ENCODE measurements at regions not wholly inside any gene's neighbourhood (a gene's known extent, or its start where the extent isn't known, plus 50 kb on each side); places are given as distances from the start of the nearest gene placed in this dataset.
A peak's percentile ranks its signal among the peaks of the same experiment; 100 is the strongest.

DNA sequence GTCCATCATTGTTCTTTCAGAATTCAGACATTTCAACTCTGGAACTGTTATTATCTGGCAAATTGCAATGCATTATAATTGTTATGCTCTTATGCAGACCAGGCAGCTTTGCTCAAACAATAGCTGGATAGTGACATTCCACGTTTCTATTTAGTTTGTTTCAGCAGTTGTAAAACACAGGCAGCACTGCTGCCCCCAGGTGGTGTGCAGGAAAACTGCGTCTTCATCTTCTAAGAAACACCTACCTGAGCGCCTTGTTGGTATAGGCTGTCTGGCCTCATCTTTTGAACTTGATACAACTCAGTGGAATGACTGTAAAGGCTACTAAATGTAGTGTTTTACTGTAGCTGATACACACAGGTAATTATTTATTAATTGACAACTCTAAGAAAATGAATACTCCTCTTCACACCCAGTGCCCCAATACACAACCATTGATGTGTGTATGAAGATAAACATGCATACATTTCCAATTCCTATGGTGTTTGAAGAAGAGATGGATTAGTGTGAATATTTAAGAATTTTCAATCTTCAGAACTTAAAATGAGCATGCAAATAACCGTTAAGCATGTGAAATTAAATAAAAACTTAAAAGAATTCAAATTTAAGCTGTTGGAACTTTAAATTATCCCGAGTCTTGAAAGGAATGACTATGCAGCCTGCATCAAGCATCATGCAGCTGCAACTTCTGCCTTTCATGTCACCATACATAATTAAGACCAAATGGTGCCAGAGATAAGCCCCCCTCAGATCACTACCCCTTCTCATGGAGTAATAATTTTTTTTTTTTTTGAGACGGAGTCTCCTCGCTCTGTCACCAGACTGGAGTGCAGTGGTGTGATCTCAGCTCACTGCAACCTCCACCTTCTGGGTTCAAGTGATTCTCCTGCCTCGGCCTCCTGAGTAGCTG, 85.6 kb downstream of the CD8B2 start:
- Histone ChIP-seq H3K9ac (ENCODE audit: low read length) (no peak overlapping the region), H3K4me3 (ENCODE audit: low read length) (no peak overlapping the region), H3K4me1 (ENCODE audit: control insufficient read depth, insufficient read depth, low read length) (no peaks in the 10 kb centered on the region), H3K9me3 (ENCODE audit: control insufficient read depth, low read length) (no peaks in the 10 kb centered on the region), H3K36me3 (ENCODE audit: control insufficient read depth, insufficient read depth, low read length) (no peaks in the 10 kb centered on the region), H3K27me3 (ENCODE audit: control insufficient read depth, insufficient read depth, low read length) (peaks cover 4% of the 10 kb centered on the region)

DNA sequence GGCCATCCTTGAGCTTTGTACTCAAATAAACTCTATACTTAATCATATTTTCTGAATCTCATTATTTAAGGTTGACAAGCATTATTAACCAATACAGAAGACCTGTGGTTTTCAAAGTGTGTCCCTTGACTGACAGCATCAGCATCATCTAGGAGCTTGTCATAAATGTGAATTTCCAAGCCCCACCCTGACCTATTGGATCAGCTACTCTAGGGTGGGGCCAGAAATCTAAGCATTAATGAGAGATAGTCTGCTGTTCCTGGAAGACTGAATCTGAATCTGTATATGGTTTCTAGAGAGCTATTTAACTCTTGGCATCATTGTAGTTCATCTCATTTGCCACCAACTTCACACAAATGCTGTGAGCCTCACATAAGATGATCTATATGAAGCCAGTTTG, 86.6 kb downstream of the CD8B2 start:
- Histone ChIP-seq H3K36me3 (ENCODE audit: control insufficient read depth, insufficient read depth, low read length) (no peaks in the 10 kb centered on the region), H3K27me3 (ENCODE audit: control insufficient read depth, insufficient read depth, low read length) (peaks cover 4% of the 10 kb centered on the region), H3K4me1 (ENCODE audit: control insufficient read depth, insufficient read depth, low read length) (no peaks in the 10 kb centered on the region), H3K9me3 (ENCODE audit: control insufficient read depth, low read length) (no peaks in the 10 kb centered on the region), H3K9ac (ENCODE audit: low read length) (no peak overlapping the region), H3K4me3 (ENCODE audit: low read length) (no peak overlapping the region)

DNA sequence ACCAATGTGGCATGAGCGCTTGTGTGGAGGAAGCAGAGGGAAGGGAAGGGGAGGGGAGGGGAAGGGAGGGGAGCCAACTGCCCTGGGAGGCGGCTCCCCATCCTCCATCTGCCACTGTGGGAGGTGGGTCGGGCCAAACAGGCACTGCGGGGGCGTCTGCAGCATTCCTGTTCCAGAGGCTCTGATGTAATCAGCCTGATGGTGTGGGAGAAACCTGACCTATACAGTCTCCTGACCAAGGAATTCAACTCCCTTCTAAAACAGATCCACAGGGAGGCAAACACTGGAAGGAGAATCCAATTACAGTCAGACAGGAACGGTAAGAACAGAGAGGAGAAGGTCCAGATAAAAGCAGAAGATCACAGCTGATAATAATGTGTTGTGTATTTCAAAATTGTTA, 88.8 kb downstream of the CD8B2 start:
- H3K9ac ChIP-seq (ENCODE audit: low read length) = no peak overlapping the region
- no peaks in the 10 kb centered on the region for H3K36me3 ChIP-seq (ENCODE audit: control insufficient read depth, insufficient read depth, low read length)
- no peak overlapping the region for H3K4me3 ChIP-seq (ENCODE audit: low read length)
- peaks cover 9% of the 10 kb centered on the region for H3K27me3 ChIP-seq (ENCODE audit: control insufficient read depth, insufficient read depth, low read length)
- no peaks in the 10 kb centered on the region for H3K9me3 ChIP-seq (ENCODE audit: control insufficient read depth, low read length)
- no peaks in the 10 kb centered on the region for H3K4me1 ChIP-seq (ENCODE audit: control insufficient read depth, insufficient read depth, low read length)

DNA sequence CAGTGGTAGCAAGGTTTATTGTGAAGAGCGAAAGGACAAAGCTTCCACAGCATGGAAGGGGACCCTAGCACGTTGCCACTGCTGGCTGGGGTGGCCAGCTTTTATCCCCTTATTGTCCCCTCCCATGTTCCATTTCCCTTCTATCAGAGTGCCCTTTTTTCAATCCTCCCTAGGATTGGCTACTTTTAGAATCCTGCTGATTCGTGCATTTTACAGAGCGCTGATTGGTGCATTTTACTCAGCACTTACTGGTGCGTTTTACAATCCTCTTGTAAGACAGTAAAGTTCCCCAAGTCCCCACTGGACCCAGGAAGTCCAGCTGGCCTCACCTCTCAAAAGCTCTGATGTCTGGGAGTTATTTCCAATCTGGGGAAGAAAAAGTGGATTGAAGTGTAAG, 90.1 kb downstream of the CD8B2 start:
- H3K36me3 ChIP-seq (ENCODE audit: control insufficient read depth, insufficient read depth, low read length) = no peaks in the 10 kb centered on the region
- no peak overlapping the region for H3K9ac ChIP-seq (ENCODE audit: low read length)
- H3K4me1 ChIP-seq (ENCODE audit: control insufficient read depth, insufficient read depth, low read length) = peaks cover 7% of the 10 kb centered on the region
- H3K4me3 ChIP-seq (ENCODE audit: low read length) = no peak overlapping the region
- no peaks in the 10 kb centered on the region for H3K9me3 ChIP-seq (ENCODE audit: control insufficient read depth, low read length)
- peaks cover 20% of the 10 kb centered on the region for H3K27me3 ChIP-seq (ENCODE audit: control insufficient read depth, insufficient read depth, low read length)

DNA sequence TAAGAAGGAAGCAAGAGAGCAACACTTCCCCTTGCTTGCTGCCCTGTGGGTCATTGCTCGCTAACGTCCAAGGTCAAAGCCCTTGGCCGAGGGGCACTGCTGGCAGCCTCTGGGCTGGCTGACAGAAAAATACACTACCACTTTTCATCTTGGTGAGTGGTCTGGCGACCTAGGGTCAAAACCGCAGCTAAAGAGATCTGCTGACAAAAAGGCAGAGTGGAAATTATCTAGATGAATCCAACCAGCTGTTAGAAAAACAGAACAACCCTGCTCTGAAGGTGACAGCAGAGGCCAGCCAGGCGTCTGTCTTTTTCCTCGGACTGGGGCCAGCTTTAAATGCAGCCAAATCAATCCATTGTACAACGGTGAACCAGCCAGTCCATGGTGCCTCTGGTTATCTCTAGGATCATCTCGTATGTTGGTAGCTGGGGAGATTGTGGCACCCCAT, 92.6 kb downstream of the CD8B2 start:
- peaks cover 27% of the 10 kb centered on the region for H3K27me3 ChIP-seq (ENCODE audit: control insufficient read depth, insufficient read depth, low read length)
- H3K4me1 ChIP-seq (ENCODE audit: control insufficient read depth, insufficient read depth, low read length) = peaks cover 7% of the 10 kb centered on the region

DNA sequence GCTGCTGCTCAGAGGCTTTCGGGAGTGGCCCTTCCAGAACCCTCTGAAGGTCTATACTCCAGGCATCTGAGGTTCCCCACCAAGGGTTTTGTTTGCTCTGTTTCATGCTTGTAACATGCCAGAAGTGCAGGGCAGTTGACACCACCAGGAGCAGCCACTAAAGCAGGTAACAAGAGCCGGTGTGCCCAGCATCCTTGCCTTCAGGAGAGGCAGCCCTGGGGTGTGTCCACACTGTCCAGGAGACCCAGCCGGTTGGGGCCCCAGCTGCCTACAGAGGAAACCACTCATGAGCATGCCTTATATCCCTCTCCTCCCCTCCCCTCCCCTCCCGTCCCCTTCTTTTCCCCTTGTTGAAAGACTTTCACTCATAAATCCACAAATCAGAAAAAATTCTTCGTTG, 93.1 kb downstream of the CD8B2 start:
- Histone ChIP-seq H3K4me1 (ENCODE audit: control insufficient read depth, insufficient read depth, low read length) (peaks cover 7% of the 10 kb centered on the region), H3K9me3 (ENCODE audit: control insufficient read depth, low read length) (no peaks in the 10 kb centered on the region), H3K36me3 (ENCODE audit: control insufficient read depth, insufficient read depth, low read length) (no peaks in the 10 kb centered on the region), H3K27me3 (ENCODE audit: control insufficient read depth, insufficient read depth, low read length) (peaks cover 27% of the 10 kb centered on the region), H3K4me3 (ENCODE audit: low read length) (no peak overlapping the region), H3K9ac (ENCODE audit: low read length) (no peak overlapping the region)

More for the DNA sequence above, 92.6 kb downstream of the CD8B2 start:
- Histone ChIP-seq H3K9me3 (ENCODE audit: control insufficient read depth, low read length) (no peaks in the 10 kb centered on the region), H3K36me3 (ENCODE audit: control insufficient read depth, insufficient read depth, low read length) (no peaks in the 10 kb centered on the region), H3K9ac (ENCODE audit: low read length) (no peak overlapping the region), H3K4me3 (ENCODE audit: low read length) (no peak overlapping the region)

DNA sequence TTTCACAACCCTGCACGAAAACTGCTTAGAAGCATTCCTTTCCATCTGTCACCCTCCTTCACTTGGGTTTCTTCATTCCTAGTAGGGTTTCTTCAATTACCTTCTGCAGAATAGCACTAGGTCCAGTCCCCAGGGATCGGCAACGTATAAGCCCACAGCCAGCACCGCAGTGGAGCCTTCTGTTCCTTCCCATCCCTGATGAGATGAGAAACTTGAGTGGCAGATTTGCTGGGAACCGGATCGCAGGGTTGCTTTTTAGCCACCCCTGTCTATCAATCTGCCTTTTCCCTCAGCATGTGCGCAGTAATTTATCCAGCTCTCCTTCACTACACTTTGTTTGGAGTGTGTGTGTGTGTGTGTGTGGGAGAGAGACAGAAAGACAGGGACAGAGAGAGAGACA, 94.2 kb downstream of the CD8B2 start:
- peaks cover 24% of the 10 kb centered on the region for H3K27me3 ChIP-seq (ENCODE audit: control insufficient read depth, insufficient read depth, low read length)
- no peak overlapping the region for H3K9ac ChIP-seq (ENCODE audit: low read length)
- no peaks in the 10 kb centered on the region for H3K36me3 ChIP-seq (ENCODE audit: control insufficient read depth, insufficient read depth, low read length)
- H3K4me3 ChIP-seq (ENCODE audit: low read length) = no peak overlapping the region
- no peaks in the 10 kb centered on the region for H3K9me3 ChIP-seq (ENCODE audit: control insufficient read depth, low read length)
- H3K4me1 ChIP-seq (ENCODE audit: control insufficient read depth, insufficient read depth, low read length) = peaks cover 7% of the 10 kb centered on the region

DNA sequence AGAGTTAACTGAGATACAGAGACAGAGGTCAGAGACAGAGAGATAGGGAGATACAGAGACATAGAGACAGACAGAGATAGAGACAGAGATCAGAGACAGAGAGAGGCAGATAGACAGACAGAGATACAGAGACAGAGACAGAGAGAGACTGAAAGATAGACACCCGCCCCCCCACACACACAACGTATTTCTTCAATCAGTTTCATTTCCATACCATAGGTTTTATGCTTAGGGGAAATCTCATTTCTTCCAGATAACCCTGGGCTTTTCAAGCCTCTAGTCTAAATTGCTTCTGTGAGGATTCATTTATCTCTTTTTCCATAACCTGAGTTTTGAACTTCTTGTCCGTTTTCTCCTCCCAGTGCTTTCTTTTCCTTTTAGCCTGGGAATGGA, 94.6 kb downstream of the CD8B2 start:
- peak overlapping the region; percentile 38 for H3K9ac ChIP-seq (ENCODE audit: low read length)
- no peaks in the 10 kb centered on the region for H3K36me3 ChIP-seq (ENCODE audit: control insufficient read depth, insufficient read depth, low read length)
- peak overlapping the region; percentile 34 for H3K4me3 ChIP-seq (ENCODE audit: low read length)
- H3K27me3 ChIP-seq (ENCODE audit: control insufficient read depth, insufficient read depth, low read length) = peaks cover 24% of the 10 kb centered on the region
- H3K9me3 ChIP-seq (ENCODE audit: control insufficient read depth, low read length) = no peaks in the 10 kb centered on the region
- peaks cover 7% of the 10 kb centered on the region for H3K4me1 ChIP-seq (ENCODE audit: control insufficient read depth, insufficient read depth, low read length)

DNA sequence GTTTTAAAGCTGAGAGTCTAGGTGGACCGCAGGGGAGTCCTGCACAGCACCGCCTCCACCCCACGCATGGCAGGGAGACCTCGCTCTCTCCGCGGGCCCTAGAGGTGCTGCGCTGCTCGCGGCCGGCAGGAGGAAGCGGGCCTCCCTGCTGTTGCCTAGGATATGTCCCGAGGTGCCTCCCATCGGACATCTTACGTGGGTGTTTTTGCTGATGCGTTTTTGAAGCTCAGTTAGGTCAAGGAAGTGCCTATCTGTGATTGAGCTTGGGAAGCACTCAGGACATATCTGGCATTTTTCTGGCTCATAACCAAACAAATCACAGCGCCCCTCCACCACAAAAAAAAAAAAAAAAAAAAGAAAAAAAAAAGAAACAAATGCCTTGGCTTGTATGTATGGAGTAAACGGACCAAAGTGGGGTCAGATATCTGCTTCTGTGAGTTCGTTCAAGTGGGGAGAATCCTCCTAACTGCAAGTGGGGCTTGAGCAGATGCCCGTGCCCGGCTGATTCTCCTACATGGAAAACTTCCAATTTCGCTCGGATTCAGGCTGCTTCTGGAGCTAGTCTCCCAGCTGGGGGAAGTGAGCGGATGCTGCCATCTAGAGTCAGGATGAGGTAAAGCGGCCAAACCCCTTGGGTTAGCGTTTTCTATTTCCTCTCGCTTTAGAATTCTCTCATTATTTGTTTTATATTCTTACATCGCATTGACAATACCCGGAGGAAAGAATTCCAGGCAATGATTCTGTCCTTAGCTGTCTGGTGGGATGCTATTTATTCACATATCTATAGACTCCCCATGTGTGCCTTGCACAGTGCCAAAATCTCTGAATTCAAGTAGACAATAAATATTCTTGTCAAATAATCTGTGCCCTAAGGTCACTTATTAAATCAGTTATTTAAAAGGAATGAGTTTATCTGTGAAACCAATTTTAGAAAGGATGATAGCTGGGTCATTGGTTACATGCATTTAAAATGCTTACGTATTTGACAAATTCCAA, 95.3 kb downstream of the CD8B2 start:
- Histone ChIP-seq H3K36me3 (ENCODE audit: control insufficient read depth, insufficient read depth, low read length) (no peaks in the 10 kb centered on the region), H3K4me1 (ENCODE audit: control insufficient read depth, insufficient read depth, low read length) (peaks cover 7% of the 10 kb centered on the region), H3K9ac (ENCODE audit: low read length) (peak overlapping the region; percentile 38), H3K4me3 (ENCODE audit: low read length) (peak overlapping the region; percentile 34), H3K9me3 (ENCODE audit: control insufficient read depth, low read length) (no peaks in the 10 kb centered on the region), H3K27me3 (ENCODE audit: control insufficient read depth, insufficient read depth, low read length) (peaks cover 24% of the 10 kb centered on the region)

DNA sequence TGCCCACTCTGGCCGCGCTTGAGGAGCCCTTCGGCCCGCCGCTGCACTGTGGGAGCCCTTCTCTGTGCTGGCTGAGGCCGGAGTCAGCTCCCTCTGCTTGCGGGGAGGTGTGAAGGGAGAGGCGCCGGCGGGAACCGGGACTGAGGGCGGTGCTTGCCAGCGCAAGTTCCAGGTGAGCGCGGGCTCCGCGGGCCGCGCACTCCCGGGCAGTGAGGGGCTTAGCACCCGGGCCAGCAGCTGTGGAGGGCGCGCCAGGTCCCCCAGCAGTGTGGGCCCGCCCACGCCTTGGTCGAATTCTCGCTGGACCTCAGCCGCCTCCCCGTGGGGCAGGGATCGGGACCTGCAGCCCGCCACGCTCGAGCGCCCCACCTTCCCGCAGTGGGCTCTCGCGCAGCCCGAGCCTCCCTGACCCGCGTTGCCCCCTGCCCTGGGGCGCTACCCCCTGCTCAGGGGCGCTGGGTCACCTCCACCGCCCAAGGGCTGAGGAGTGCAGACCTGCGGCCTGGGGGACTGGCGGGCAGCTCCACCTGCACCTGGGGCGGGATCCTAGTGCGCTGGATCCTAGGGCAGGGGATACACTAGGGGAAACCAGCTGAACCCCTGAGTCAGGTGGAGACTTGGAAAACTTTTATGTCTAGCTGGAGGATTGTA, 97.3 kb downstream of the CD8B2 start:
- Histone ChIP-seq H3K4me1 (ENCODE audit: control insufficient read depth, insufficient read depth, low read length) (peaks cover 7% of the 10 kb centered on the region), H3K4me3 (ENCODE audit: low read length) (no peak overlapping the region), H3K9me3 (ENCODE audit: control insufficient read depth, low read length) (no peaks in the 10 kb centered on the region), H3K36me3 (ENCODE audit: control insufficient read depth, insufficient read depth, low read length) (no peaks in the 10 kb centered on the region), H3K9ac (ENCODE audit: low read length) (no peak overlapping the region), H3K27me3 (ENCODE audit: control insufficient read depth, insufficient read depth, low read length) (peaks cover 24% of the 10 kb centered on the region)

DNA sequence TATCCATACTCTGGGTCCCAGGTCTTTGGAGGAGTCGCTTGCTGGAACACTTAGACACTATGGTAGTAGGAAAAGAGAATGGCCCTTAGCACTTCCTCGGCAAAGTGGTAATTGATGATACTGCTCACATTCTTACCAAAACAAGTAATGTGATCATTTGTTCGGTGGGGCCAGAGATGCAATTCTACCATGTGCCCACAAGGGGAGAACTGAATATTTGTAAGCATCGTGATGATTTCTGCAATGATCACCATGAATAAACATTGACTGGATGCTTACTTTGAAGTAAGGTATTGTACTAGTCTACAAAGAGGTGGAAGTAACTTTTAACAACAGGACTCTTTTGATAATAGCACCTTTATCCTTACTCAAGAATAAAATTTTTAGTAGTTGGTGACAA, 109.7 kb downstream of the CD8B2 start:
- no peak overlapping the region for H3K9ac ChIP-seq (ENCODE audit: low read length)
- no peaks in the 10 kb centered on the region for H3K36me3 ChIP-seq (ENCODE audit: control insufficient read depth, insufficient read depth, low read length)
- no peaks in the 10 kb centered on the region for H3K4me1 ChIP-seq (ENCODE audit: control insufficient read depth, insufficient read depth, low read length)
- no peaks in the 10 kb centered on the region for H3K9me3 ChIP-seq (ENCODE audit: control insufficient read depth, low read length)
- no peak overlapping the region for H3K4me3 ChIP-seq (ENCODE audit: low read length)
- H3K27me3 ChIP-seq (ENCODE audit: control insufficient read depth, insufficient read depth, low read length) = no peaks in the 10 kb centered on the region

Measured in mucosa of stomach (tissue), 1 donor.